22Rv1 (cell line): ENCODE measurements at regions not wholly inside any gene's neighbourhood (a gene's known extent, or its start where the extent isn't known, plus 50 kb on each side); places are given as distances from the start of the nearest gene placed in this dataset.
"Not testable (repeated sequence)": the region's sequence is repeated elsewhere in the genome, so short reads cannot be mapped to it uniquely, and the experiment has no call there.

Source experiments
- H3K27ac ChIP-seq: fragments of 450-650 bp; 2 replicates; pipeline ENCODE4 v1.5.1; 2017
- ZFX ChIP-seq: fragments of 450-650 bp; IDR thresholded peaks from 2 replicates; pipeline ENCODE4 v1.6.1; 2017; ENCODE audit warnings: antibody characterized with exemption, borderline replicate concordance
- TF ChIP-seq, protein P1 (sequence below): fragments of 450-650 bp; IDR thresholded peaks from 2 replicates; pipeline ENCODE4 v1.5.1; 2017; ENCODE audit warnings: mild to moderate bottlenecking

DNA sequence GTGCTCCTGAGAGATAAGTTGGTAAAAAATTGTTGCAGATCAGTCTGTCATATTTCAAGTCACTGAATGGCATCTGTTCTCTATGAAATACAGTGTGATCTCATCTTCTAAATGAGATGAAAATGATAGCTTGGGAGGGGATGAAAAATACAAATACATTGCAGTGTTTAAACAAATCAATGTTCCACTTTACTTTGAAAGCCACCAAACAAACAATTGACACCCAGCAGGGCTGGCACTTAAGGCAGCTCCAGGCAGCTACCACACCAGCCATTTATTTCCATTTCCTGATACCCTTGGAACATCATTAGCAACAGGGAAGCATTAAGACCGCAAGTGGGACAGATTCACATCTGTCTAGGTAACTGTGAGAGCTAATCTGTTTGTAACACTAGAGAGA is 827.6 kb upstream of the KIF2B start:
- no peak for TF ChIP-seq ZFX
- TF ChIP-seq, protein P1, sequence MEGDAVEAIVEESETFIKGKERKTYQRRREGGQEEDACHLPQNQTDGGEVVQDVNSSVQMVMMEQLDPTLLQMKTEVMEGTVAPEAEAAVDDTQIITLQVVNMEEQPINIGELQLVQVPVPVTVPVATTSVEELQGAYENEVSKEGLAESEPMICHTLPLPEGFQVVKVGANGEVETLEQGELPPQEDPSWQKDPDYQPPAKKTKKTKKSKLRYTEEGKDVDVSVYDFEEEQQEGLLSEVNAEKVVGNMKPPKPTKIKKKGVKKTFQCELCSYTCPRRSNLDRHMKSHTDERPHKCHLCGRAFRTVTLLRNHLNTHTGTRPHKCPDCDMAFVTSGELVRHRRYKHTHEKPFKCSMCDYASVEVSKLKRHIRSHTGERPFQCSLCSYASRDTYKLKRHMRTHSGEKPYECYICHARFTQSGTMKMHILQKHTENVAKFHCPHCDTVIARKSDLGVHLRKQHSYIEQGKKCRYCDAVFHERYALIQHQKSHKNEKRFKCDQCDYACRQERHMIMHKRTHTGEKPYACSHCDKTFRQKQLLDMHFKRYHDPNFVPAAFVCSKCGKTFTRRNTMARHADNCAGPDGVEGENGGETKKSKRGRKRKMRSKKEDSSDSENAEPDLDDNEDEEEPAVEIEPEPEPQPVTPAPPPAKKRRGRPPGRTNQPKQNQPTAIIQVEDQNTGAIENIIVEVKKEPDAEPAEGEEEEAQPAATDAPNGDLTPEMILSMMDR: no peak
- H3K27ac ChIP-seq: no peak overlapping the region

DNA sequence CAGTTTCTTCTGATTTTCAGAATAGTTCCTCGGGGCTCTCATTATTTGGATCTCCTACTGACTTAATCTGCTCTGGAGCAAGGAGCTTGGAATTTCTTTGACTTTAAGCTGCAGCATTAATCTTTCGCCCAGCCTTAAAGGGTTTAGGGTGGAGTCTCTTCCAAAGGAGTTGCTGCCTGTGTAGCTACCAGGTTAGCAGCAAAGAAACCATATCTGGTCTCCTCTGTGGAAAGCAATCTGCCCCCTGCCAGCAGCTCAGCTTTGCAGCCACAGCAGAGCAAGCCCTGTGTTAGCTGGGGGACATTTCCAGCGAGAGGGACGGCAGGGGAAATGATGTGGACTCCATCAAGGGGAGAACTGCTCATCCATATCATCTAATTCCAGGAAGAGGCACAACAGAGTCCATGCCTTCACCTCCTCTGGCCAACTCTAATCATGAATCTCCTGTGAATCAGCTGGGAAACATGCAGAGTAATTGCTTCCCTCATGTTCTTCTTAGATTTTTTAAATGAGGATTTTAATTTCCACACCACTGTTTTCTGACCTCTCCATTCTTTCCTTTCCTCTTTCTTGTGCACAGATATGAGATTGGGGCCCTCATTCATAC is 827.6 kb upstream of the CA10 start:
- H3K27ac ChIP-seq: no peak overlapping the region
- TF ChIP-seq, protein P1: no peak
- TF ChIP-seq ZFX: no peak

DNA sequence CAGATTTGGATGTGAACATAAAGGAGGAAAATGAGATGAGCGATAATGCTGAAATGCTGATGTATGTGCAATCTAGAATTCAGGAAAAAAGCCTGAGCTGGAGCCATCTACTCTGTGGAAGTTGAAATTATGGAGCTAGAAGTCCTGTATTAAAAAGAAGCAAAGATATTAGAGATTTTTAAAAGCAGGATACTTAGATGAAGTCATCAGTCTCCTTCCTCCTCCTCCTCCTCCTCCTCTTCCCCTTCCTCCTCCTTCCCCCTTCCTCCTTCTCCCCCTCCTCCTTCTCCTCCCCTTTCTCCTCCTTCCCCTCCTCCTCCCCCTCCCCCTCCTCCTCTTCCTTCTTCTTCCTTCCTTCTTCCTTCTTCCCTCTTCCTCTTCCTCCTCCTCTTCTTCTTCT is 823.8 kb upstream of the CA10 start:
- TF ChIP-seq, protein P1: no peak
- TF ChIP-seq ZFX: no peak
- H3K27ac ChIP-seq: no peak overlapping the region

DNA sequence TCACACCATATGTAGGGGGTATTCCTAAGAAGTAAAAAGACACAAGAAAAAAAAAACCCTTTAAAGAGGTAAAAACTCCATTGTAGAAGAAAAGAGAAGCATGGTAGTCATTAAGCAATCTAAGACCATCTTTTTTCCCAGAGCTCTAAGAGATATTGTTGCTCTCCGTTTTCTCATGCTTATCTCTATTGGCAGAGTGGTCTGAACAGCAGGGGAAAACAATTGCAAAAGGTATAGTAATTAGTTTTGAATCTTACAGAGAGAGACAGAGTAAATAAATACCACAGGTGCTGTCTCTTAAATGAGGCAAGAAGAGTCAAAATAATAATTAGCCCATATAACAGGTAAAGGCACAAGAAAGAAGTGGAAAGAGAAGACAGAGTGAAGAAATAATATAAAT is 821.4 kb upstream of the CA10 start:
- no peak overlapping the region for H3K27ac ChIP-seq
- TF ChIP-seq, protein P1: no peak
- no peak for TF ChIP-seq ZFX

DNA sequence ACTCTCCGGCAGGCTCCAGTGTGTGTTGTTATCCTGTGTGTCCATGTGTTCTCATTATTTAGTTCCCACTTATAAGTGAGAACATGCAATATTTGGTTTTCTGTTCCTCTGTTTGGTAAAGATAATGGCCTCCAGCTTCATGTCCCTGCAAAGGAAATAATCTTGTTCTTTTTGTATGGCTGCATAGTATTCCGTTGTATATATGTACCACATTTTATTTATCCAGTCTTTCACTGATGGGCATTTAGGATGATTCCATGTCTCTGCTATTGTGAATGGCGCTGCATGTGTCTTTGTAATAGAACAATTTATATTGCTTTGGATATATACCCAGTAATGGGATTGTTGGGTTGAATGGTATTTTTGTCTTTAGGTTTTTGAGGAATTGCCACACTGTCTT is 807.3 kb upstream of the CA10 start:
- no peak overlapping the region for H3K27ac ChIP-seq
- TF ChIP-seq ZFX: no peak
- TF ChIP-seq, protein P1: no peak

DNA sequence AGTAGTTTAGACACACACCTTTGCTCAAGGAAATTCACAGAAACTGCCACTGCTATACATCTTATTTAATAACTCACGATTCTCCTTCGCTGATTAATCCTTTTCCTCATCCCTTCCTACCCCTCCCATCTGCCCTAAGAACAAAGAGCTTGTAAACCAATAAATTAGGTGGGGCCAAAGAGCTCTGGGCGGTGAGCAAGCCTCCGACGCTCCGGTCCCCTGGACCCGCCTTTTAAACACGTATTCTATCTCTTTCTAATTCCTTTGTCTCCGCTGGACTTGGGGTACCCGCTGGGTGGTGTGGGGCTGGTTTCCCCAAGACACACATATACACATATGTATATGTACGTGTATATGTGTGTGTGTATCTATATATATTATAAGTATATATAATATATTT is 803.2 kb upstream of the CA10 start:
- not testable (repeated sequence) for H3K27ac ChIP-seq

DNA sequence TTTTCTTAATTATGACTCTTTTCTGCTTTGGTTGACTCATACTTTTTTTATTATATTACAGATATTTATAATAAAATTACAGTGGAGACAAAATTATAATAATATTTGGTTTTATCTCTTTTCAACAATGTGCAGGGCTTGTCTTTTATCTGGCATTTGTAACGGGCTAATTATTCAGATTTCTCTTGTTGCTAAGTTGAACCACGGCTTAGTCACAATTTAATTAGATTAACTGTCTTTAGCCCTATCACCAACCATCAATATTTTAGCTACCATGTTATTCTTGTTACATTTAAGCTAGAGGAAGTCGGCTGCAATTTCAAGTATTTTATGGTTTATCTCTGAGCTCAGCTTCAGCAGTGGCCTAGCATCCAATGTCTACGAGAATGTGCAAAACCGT is 798.9 kb upstream of the CA10 start:
- no peak for TF ChIP-seq ZFX
- TF ChIP-seq, protein P1: no peak
- no peak overlapping the region for H3K27ac ChIP-seq

DNA sequence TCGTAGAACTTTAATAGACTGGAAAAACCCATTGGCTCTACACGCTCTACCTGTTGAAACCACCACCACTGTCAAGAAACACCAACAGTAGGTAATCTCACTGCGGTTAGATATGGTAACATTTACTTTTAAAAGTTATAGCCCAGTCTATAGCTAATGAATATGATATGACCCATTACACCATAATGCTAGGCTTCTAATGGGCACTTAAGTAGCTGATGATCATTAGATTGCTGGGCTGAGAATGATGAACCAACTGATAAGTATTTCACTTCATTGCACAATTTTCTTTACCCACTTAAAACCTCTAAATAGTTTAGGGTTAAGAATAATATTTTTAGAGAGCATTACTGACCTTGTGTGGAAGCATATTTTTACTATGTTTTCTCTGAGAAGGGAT is 788.9 kb upstream of the CA10 start:
- no peak overlapping the region for H3K27ac ChIP-seq
- no peak for TF ChIP-seq ZFX
- TF ChIP-seq, protein P1: no peak
